ENCODE measurements at regions not wholly inside any gene's neighbourhood (a gene's known extent, or its start where the extent isn't known, plus 50 kb on each side); places are given as distances from the start of the nearest gene placed in this dataset.
"Not testable (repeated sequence)": the region's sequence is repeated elsewhere in the genome, so short reads cannot be mapped to it uniquely, and the experiment has no call there.

- Mint-ChIP-seq H3K27me3 (peaks cover 3% of the 10 kb centered on the region), H3K27ac (no peak overlapping the region), H3K4me3 (no peak overlapping the region), H3K36me3 (ENCODE audit: low read depth) (no peaks in the 10 kb centered on the region), H3K9me3 (no peaks in the 10 kb centered on the region), H3K4me1 (peaks cover 4% of the 10 kb centered on the region)
- no peak for DNase-seq
- intact Hi-C loops (cut with micrococcal nuclease): no loop called here
Observed at GRCh38 chr15:98071786-98072185, 111.3 kb downstream of the ARRDC4 start.

GRCh38 chr15:98075441-98075840, 114.9 kb downstream of the ARRDC4 start:
- H3K36me3 Mint-ChIP-seq (ENCODE audit: low read depth): no peaks in the 10 kb centered on the region
- no peak overlapping the region for H3K4me3 Mint-ChIP-seq
- DNase-seq: no peak
- no peaks in the 10 kb centered on the region for H3K9me3 Mint-ChIP-seq
- intact Hi-C loops (cut with micrococcal nuclease): no loop called here
- peaks cover 3% of the 10 kb centered on the region for H3K27me3 Mint-ChIP-seq
- no peak overlapping the region for H3K27ac Mint-ChIP-seq
- peaks cover 4% of the 10 kb centered on the region for H3K4me1 Mint-ChIP-seq

GRCh38 chr15:98076021-98076816, 115.7 kb downstream of the ARRDC4 start:
- Mint-ChIP-seq H3K4me1 (peaks cover 4% of the 10 kb centered on the region), H3K27me3 (peaks cover 3% of the 10 kb centered on the region), H3K4me3 (no peak overlapping the region), H3K36me3 (ENCODE audit: low read depth) (no peaks in the 10 kb centered on the region), H3K9me3 (no peaks in the 10 kb centered on the region), H3K27ac (no peak overlapping the region)
- DNase-seq: no peak
- intact Hi-C loops (cut with micrococcal nuclease): no loop called here

- H3K4me3 Mint-ChIP-seq: no peak overlapping the region
- no peaks in the 10 kb centered on the region for H3K9me3 Mint-ChIP-seq
- H3K36me3 Mint-ChIP-seq (ENCODE audit: low read depth): no peaks in the 10 kb centered on the region
- H3K27me3 Mint-ChIP-seq: peaks cover 3% of the 10 kb centered on the region
- H3K4me1 Mint-ChIP-seq: peaks cover 4% of the 10 kb centered on the region
- no peak for DNase-seq
- no peak overlapping the region for H3K27ac Mint-ChIP-seq
- intact Hi-C loops (cut with micrococcal nuclease): no loop called here
Observed at GRCh38 chr15:98077186-98077585, 116.7 kb downstream of the ARRDC4 start.

GRCh38 chr15:98080791-98081190, 120.3 kb downstream of the ARRDC4 start:
- no peak for DNase-seq
- no peaks in the 10 kb centered on the region for H3K9me3 Mint-ChIP-seq
- H3K4me3 Mint-ChIP-seq: no peak overlapping the region
- H3K4me1 Mint-ChIP-seq: peaks cover 4% of the 10 kb centered on the region
- no peak overlapping the region for H3K27ac Mint-ChIP-seq
- no peaks in the 10 kb centered on the region for H3K36me3 Mint-ChIP-seq (ENCODE audit: low read depth)
- intact Hi-C loops (cut with micrococcal nuclease): no loop called here
- peaks cover 3% of the 10 kb centered on the region for H3K27me3 Mint-ChIP-seq

- intact Hi-C loops (cut with micrococcal nuclease): no loop called here
- Mint-ChIP-seq H3K9me3 (no peaks in the 10 kb centered on the region), H3K4me1 (no peaks in the 10 kb centered on the region), H3K4me3 (no peak overlapping the region), H3K27me3 (peaks cover 2% of the 10 kb centered on the region), H3K27ac (no peak overlapping the region), H3K36me3 (ENCODE audit: low read depth) (no peaks in the 10 kb centered on the region)
- no peak for DNase-seq
Observed at GRCh38 chr15:98083203-98083910, 122.9 kb downstream of the ARRDC4 start.

- H3K4me1 Mint-ChIP-seq: no peaks in the 10 kb centered on the region
Observed at GRCh38 chr15:98085003-98085639, 124.6 kb downstream of the ARRDC4 start.

GRCh38 chr15:98088307-98088945, 127.9 kb downstream of the ARRDC4 start:
- H3K9me3 Mint-ChIP-seq, H3K4me3 Mint-ChIP-seq: not testable (repeated sequence)

More at GRCh38 chr15:98085003-98085639, 124.6 kb downstream of the ARRDC4 start:
- intact Hi-C loops (cut with micrococcal nuclease): loop anchor here (1.0 kb wide), 1 partner anchor 176 kb away; no protein-coding TSS in a partner anchor
- Mint-ChIP-seq H3K9me3 (no peaks in the 10 kb centered on the region), H3K27ac (no peak overlapping the region), H3K27me3 (peaks cover 2% of the 10 kb centered on the region), H3K4me3 (no peak overlapping the region), H3K36me3 (ENCODE audit: low read depth) (no peaks in the 10 kb centered on the region)
- peak; percentile 79 for DNase-seq

GRCh38 chr15:98089352-98089751, 128.8 kb downstream of the ARRDC4 start:
- H3K36me3 Mint-ChIP-seq (ENCODE audit: low read depth); H3K4me1 Mint-ChIP-seq; H3K4me3 Mint-ChIP-seq; H3K27ac Mint-ChIP-seq; intact Hi-C loops (cut with micrococcal nuclease); DNase-seq; H3K27me3 Mint-ChIP-seq; H3K9me3 Mint-ChIP-seq: not testable (repeated sequence)

More at GRCh38 chr15:98088307-98088945, 127.9 kb downstream of the ARRDC4 start:
- DNase-seq; H3K27me3 Mint-ChIP-seq; H3K27ac Mint-ChIP-seq; H3K36me3 Mint-ChIP-seq (ENCODE audit: low read depth); H3K4me1 Mint-ChIP-seq; intact Hi-C loops (cut with micrococcal nuclease): not testable (repeated sequence)

GRCh38 chr15:98097986-98098385, 137.5 kb downstream of the ARRDC4 start:
- H3K36me3 Mint-ChIP-seq (ENCODE audit: low read depth); H3K4me3 Mint-ChIP-seq; H3K4me1 Mint-ChIP-seq; H3K27me3 Mint-ChIP-seq; intact Hi-C loops (cut with micrococcal nuclease); H3K27ac Mint-ChIP-seq; H3K9me3 Mint-ChIP-seq: not testable (repeated sequence)
- peak; percentile 9 for DNase-seq

GRCh38 chr15:98100606-98101005, 140.1 kb downstream of the ARRDC4 start:
- H3K4me1 Mint-ChIP-seq; DNase-seq; H3K27ac Mint-ChIP-seq; H3K9me3 Mint-ChIP-seq; H3K4me3 Mint-ChIP-seq; H3K27me3 Mint-ChIP-seq; H3K36me3 Mint-ChIP-seq (ENCODE audit: low read depth): not testable (repeated sequence)
- intact Hi-C loops (cut with micrococcal nuclease): loop anchor here (10.0 kb wide), 1 partner anchor 904 kb away; the partner anchor contains the start of gene PGPEP1L

- H3K4me3 Mint-ChIP-seq: no peak overlapping the region
Observed at GRCh38 chr15:98103570-98103969, 143.1 kb downstream of the ARRDC4 start.

GRCh38 chr15:98104386-98105151, 144.1 kb downstream of the ARRDC4 start:
- H3K36me3 Mint-ChIP-seq (ENCODE audit: low read depth); H3K27me3 Mint-ChIP-seq; H3K9me3 Mint-ChIP-seq; DNase-seq; H3K4me1 Mint-ChIP-seq; H3K27ac Mint-ChIP-seq; H3K4me3 Mint-ChIP-seq: not testable (repeated sequence)
- intact Hi-C loops (cut with micrococcal nuclease): loop anchor here (10.0 kb wide), 1 partner anchor 900 kb away; the partner anchor contains the start of gene PGPEP1L

More at GRCh38 chr15:98103570-98103969, 143.1 kb downstream of the ARRDC4 start:
- intact Hi-C loops (cut with micrococcal nuclease): loop anchor here (10.0 kb wide), 1 partner anchor 901 kb away; the partner anchor contains the start of gene PGPEP1L
- H3K27ac Mint-ChIP-seq: no peak overlapping the region
- no peaks in the 10 kb centered on the region for H3K9me3 Mint-ChIP-seq
- H3K36me3 Mint-ChIP-seq (ENCODE audit: low read depth): no peaks in the 10 kb centered on the region
- no peaks in the 10 kb centered on the region for H3K27me3 Mint-ChIP-seq
- DNase-seq: no peak
- H3K4me1 Mint-ChIP-seq: no peaks in the 10 kb centered on the region
